Caco-2 (cell line): ENCODE measurements at regions not wholly inside any gene's neighbourhood (a gene's known extent, or its start where the extent isn't known, plus 50 kb on each side); places are given as distances from the start of the nearest gene placed in this dataset.

Experiments
- BruUV-seq: library from RNA; stranded (reverse); fragments of 400-500 nt; replicated peaks from 2 replicates; lab custom pipeline; 2021; lab: Mats Ljungman, UMichigan
- CTCF ChIA-PET: fragments of 300-600 bp; sonication (Branson Sonifier 250); formaldehyde crosslinking; loops from one replicate; lab custom pipeline; 2022; ENCODE audit warnings: antibody characterized with exemption; lab: Charles Lee
- POLR2A ChIA-PET: fragments of 300-600 bp; sonication (Branson Sonifier 250); formaldehyde crosslinking; loops from one replicate; lab custom pipeline; 2022; ENCODE audit warnings: antibody characterized with exemption; lab: Charles Lee
- DNase-seq, 2 experiments: peaks; one replicate each; pipeline versions ENCODE4 v3.0.0 to v3.0.0-alpha.2; 2020 to 2022
- H3K27me3 ChIP-seq: replicated peaks from 2 replicates; pipeline ENCODE4 v1.6.0; 2011; ENCODE audit warnings: low read length; ENCODE audit not compliant: control insufficient read depth, insufficient read depth
- H3K36me3 ChIP-seq: 2 replicates; pipeline ENCODE4 v1.5.1; 2011; ENCODE audit warnings: low read length; ENCODE audit not compliant: control insufficient read depth, insufficient read depth
- H3K4me1 ChIP-seq: fragments of 250-450 bp; sonication (Bioruptor Pico); 2 replicates; pipeline ENCODE4 v1.5.1; 2020; ENCODE audit warnings: mild to moderate bottlenecking
- H3K4me3 ChIP-seq: 2 replicates; pipeline ENCODE4 v1.5.1; 2011; ENCODE audit warnings: low read depth, mild to moderate bottlenecking, control low read depth, low read length
- H3K9me3 ChIP-seq: fragments of 250-450 bp; sonication (Bioruptor Pico); 2 replicates; pipeline ENCODE4 v1.5.1; 2020; ENCODE audit warnings: mild to moderate bottlenecking, moderate library complexity
- H3K27ac Mint-ChIP-seq: one replicate; pipeline ENCODE4 v1.8.0; 2022; ENCODE audit warnings: mixed read lengths; ENCODE audit not compliant: unreplicated experiment
- H3K27me3 Mint-ChIP-seq: one replicate; pipeline ENCODE4 v1.8.0; 2022; ENCODE audit warnings: mixed read lengths; ENCODE audit not compliant: insufficient read depth, unreplicated experiment
- H3K36me3 Mint-ChIP-seq: one replicate; pipeline ENCODE4 v1.8.0; 2022; ENCODE audit warnings: mild to moderate bottlenecking, mixed read lengths; ENCODE audit not compliant: insufficient read depth, unreplicated experiment
- H3K4me1 Mint-ChIP-seq: one replicate; pipeline ENCODE4 v1.8.0; 2022; ENCODE audit warnings: low read depth, mixed read lengths; ENCODE audit not compliant: unreplicated experiment
- H3K4me3 Mint-ChIP-seq: one replicate; pipeline ENCODE4 v1.8.0; 2022; ENCODE audit warnings: mild to moderate bottlenecking, moderate library complexity, mixed read lengths; ENCODE audit not compliant: unreplicated experiment
- H3K9me3 Mint-ChIP-seq: one replicate; pipeline ENCODE4 v1.8.0; 2022; ENCODE audit warnings: mixed read lengths; ENCODE audit not compliant: unreplicated experiment
- CTCF ChIP-seq, 2 experiments: fragments of 200-600 bp in 1 of 2; IDR thresholded peaks; 1 replicate in 1 of 2; 2 replicates in 1 of 2; pipeline versions ENCODE4 v1.5.1 to v1.8.0; 2011 to 2022; ENCODE audit warnings: antibody characterized with exemption in 1 of 2, control low read depth in 1 of 2, inconsistent platforms in 1 of 2, low read depth in 1 of 2, low read length in 1 of 2, mild to moderate bottlenecking in 1 of 2, moderate library complexity in 1 of 2; ENCODE audit not compliant: insufficient read depth in 1 of 2, severe bottlenecking in 1 of 2, unreplicated experiment in 1 of 2
- intact Hi-C: fragments of 100-400 bp; cut with micrococcal nuclease; formaldehyde crosslinking; loops from one replicate; pipeline ENCODE4 v1.10.0; 2022; ENCODE audit not compliant: unreplicated experiment

- Mint-ChIP-seq H3K27me3 (peaks cover 7% of the 10 kb centered on the region), H3K4me3 (no peak overlapping the region), H3K36me3 (no peaks in the 10 kb centered on the region), H3K9me3 (no peaks in the 10 kb centered on the region), H3K27ac (no peak overlapping the region), H3K4me1 (no peaks in the 10 kb centered on the region)
- BruUV-seq, result no TSS peak
- TF ChIP-seq CTCF (IDR thresholded peaks at IDR 0.05; ENCODE audit: insufficient read depth in 1 of 2, low read depth in 1 of 2, low read length in 1 of 2, severe bottlenecking in 1 of 2, unreplicated experiment in 1 of 2), result no peak
- DNase-seq, result no peak
- ChIA-PET POLR2A (no interaction called here), CTCF (no interaction called here)
- no peaks in the 10 kb centered on the region for H3K27me3 ChIP-seq
- intact Hi-C loops, result no loop called here
- H3K4me1 ChIP-seq, result no peaks in the 10 kb centered on the region
- no peaks in the 10 kb centered on the region for H3K36me3 ChIP-seq
- H3K4me3 ChIP-seq, result no peak overlapping the region
- H3K9me3 ChIP-seq, result no peaks in the 10 kb centered on the region
Observed at GRCh38 chr1:60891765-60892164, 190.6 kb upstream of the NFIA start.

- Mint-ChIP-seq H3K4me3 (no peak overlapping the region), H3K27me3 (peaks cover 7% of the 10 kb centered on the region), H3K27ac (no peak overlapping the region), H3K36me3 (no peaks in the 10 kb centered on the region), H3K9me3 (no peaks in the 10 kb centered on the region), H3K4me1 (no peaks in the 10 kb centered on the region)
- intact Hi-C loops, result no loop called here
- CTCF ChIA-PET, result no interaction called here
- Histone ChIP-seq H3K4me3 (no peak overlapping the region), H3K36me3 (no peaks in the 10 kb centered on the region), H3K4me1 (no peaks in the 10 kb centered on the region), H3K9me3 (no peaks in the 10 kb centered on the region), H3K27me3 (no peaks in the 10 kb centered on the region)
- no peak for DNase-seq
- no TSS peak for BruUV-seq
- no peak for TF ChIP-seq CTCF (IDR thresholded peaks at IDR 0.05; ENCODE audit: insufficient read depth in 1 of 2, low read depth in 1 of 2, low read length in 1 of 2, severe bottlenecking in 1 of 2, unreplicated experiment in 1 of 2)
- POLR2A ChIA-PET, result no interaction called here
Observed at GRCh38 chr1:60891281-60891680, 191.1 kb upstream of the NFIA start.

- POLR2A ChIA-PET, result no interaction called here
Observed at GRCh38 chr1:60890664-60891063, 191.7 kb upstream of the NFIA start.

More at GRCh38 chr1:60890664-60891063, 191.7 kb upstream of the NFIA start:
- Mint-ChIP-seq H3K9me3 (no peaks in the 10 kb centered on the region), H3K4me1 (no peaks in the 10 kb centered on the region), H3K27ac (no peak overlapping the region), H3K36me3 (no peaks in the 10 kb centered on the region), H3K4me3 (no peak overlapping the region), H3K27me3 (peaks cover 4% of the 10 kb centered on the region)
- H3K4me1 ChIP-seq, result no peaks in the 10 kb centered on the region
- H3K27me3 ChIP-seq, result no peaks in the 10 kb centered on the region
- intact Hi-C loops, result no loop called here
- no peak for DNase-seq
- H3K36me3 ChIP-seq, result no peaks in the 10 kb centered on the region
- TF ChIP-seq CTCF (IDR thresholded peaks at IDR 0.05; ENCODE audit: insufficient read depth in 1 of 2, low read depth in 1 of 2, low read length in 1 of 2, severe bottlenecking in 1 of 2, unreplicated experiment in 1 of 2), result no peak
- BruUV-seq, result no TSS peak
- no peak overlapping the region for H3K4me3 ChIP-seq
- CTCF ChIA-PET, result no interaction called here
- H3K9me3 ChIP-seq, result no peaks in the 10 kb centered on the region
